Stomach (tissue), 4 donors: ENCODE measurements at regions not wholly inside any gene's neighbourhood (a gene's known extent, or its start where the extent isn't known, plus 50 kb on each side); places are given as distances from the start of the nearest gene placed in this dataset.

Experiments used
- CTCF ChIP-seq, 7 experiments: fragments of 450-650 bp in 4 of 7; fragments of 200-600 bp in 3 of 7; sonication (generic) in 3 of 7; IDR thresholded peaks; one replicate each; pipeline ENCODE4 v1.5.1; 2016 to 2019; ENCODE audit warnings: antibody characterized with exemption in 7 of 7, control low read depth in 2 of 7, mild to moderate bottlenecking in 1 of 7
- EP300 ChIP-seq: sonication (generic); formaldehyde crosslinking; IDR thresholded peaks from one replicate; pipeline ENCODE4 v1.6.1; 2017; ENCODE audit warnings: antibody characterized with exemption
- POLR2A ChIP-seq, 4 donors: fragments of 450-650 bp; IDR thresholded peaks; one replicate each; pipeline ENCODE4 v1.6.1; 2016; ENCODE audit warnings: antibody characterized with exemption in 4 of 4, control low read depth in 2 of 4, mild to moderate bottlenecking in 1 of 4, moderate library complexity in 1 of 4

GRCh38 chr6:105501826-105502344 lies 99.0 kb upstream of the PREP start:
- no peak for TF ChIP-seq CTCF (IDR thresholded peaks at IDR 0.05)
- no peak for TF ChIP-seq POLR2A (IDR thresholded peaks at IDR 0.05)
- no peak for TF ChIP-seq EP300
